ENCODE measurements at regions not wholly inside any gene's neighbourhood (a gene's known extent, or its start where the extent isn't known, plus 50 kb on each side); places are given as distances from the start of the nearest gene placed in this dataset.

DNA sequence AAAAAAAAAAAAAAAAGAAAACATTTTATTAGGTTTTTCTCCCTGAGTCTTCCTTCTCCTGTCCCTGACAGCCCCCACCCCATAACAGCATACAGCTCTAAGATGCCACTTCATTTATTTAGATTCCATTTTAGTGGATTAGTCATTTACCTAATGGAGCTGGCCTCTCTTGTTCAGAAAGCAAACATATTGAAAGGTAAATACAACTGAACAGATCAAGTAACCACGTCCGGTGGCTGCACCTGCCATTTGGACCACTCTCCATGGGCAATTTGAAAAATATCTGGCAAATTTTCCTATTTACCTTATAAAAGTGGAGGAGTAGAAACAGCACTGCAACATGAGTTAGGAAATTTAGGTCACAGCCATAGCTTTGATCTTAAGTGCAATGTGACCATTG, 254.6 kb downstream of the C12orf42 start:
- Histone ChIP-seq H3K27ac (no peak overlapping the region), H3K36me3 (no peaks in the 10 kb centered on the region), H3K9me3 (no peaks in the 10 kb centered on the region), H3K4me3 (no peak overlapping the region), H3K27me3 (no peaks in the 10 kb centered on the region), H3K4me1 (ENCODE audit: insufficient read depth) (no peaks in the 10 kb centered on the region)
- intact Hi-C loops (cut with DNase I), result no loop called here
- WGBS, 3 donors, result 68 to 82% (median 71%) methylated on average over 2 of the region's 2 CpGs
- DNase-seq, result no peak
- TF ChIP-seq POLR2A (IDR thresholded peaks at IDR 0.05) (no peak), EP300 (IDR thresholded peaks at IDR 0.05) (no peak)
- TF ChIP-seq, protein P1, sequence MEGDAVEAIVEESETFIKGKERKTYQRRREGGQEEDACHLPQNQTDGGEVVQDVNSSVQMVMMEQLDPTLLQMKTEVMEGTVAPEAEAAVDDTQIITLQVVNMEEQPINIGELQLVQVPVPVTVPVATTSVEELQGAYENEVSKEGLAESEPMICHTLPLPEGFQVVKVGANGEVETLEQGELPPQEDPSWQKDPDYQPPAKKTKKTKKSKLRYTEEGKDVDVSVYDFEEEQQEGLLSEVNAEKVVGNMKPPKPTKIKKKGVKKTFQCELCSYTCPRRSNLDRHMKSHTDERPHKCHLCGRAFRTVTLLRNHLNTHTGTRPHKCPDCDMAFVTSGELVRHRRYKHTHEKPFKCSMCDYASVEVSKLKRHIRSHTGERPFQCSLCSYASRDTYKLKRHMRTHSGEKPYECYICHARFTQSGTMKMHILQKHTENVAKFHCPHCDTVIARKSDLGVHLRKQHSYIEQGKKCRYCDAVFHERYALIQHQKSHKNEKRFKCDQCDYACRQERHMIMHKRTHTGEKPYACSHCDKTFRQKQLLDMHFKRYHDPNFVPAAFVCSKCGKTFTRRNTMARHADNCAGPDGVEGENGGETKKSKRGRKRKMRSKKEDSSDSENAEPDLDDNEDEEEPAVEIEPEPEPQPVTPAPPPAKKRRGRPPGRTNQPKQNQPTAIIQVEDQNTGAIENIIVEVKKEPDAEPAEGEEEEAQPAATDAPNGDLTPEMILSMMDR (IDR thresholded peaks at IDR 0.05), result no peak

DNA sequence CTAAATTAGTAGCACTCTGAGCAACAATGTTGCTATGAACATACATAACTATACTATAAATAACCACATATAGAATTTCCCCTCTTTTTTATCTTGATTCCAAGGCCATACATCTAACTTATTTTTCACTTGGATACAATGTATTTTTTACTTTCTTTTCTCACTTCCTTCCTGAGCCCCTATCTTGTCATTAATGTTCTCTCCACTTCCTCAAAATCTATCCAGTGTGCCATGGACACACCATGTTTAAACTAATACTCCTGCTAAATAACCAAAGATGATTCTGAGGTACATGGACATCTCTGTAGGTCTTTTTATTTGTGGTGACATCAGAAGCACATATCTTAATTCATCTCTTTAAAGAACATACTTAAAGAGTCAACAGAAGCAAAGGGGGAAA, 251.2 kb downstream of the C12orf42 start:
- no peaks in the 10 kb centered on the region for H3K36me3 ChIP-seq
- DNase-seq, result no peak
- H3K27me3 ChIP-seq, result no peaks in the 10 kb centered on the region
- no peak for TF ChIP-seq POLR2A (IDR thresholded peaks at IDR 0.05)
- no peak for TF ChIP-seq EP300 (IDR thresholded peaks at IDR 0.05)
- TF ChIP-seq, protein P1 (IDR thresholded peaks at IDR 0.05), result no peak
- intact Hi-C loops (cut with DNase I), result loop anchor here in 1 of 4 donors (2.0 kb wide), 1 partner anchor 68 kb away; no protein-coding TSS in a partner anchor
- H3K4me1 ChIP-seq (ENCODE audit: insufficient read depth), result no peaks in the 10 kb centered on the region
- H3K9me3 ChIP-seq, result no peaks in the 10 kb centered on the region
- no peak overlapping the region for H3K27ac ChIP-seq
- H3K4me3 ChIP-seq, result no peak overlapping the region

DNA sequence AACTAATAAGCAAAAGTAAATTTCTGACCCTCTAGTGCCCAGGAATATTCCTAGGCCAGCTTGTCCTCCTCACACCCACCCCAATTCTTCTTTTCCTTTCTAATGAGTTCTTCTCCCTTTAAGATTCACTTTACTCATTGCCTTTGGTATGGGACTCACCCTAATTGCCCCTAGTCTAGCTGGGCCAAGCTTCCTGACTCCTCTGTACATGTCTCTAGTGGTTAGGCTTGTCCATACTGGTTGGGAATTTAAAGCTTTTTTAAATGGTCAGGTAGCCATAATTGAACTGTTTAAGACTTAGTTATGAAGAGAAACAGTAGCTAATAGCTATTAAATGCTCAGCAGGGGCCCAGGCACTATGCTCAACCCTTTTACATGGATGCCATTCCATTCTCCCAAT, 248.2 kb downstream of the C12orf42 start:
- TF ChIP-seq EP300 (IDR thresholded peaks at IDR 0.05), result no peak
- no peak for TF ChIP-seq POLR2A (IDR thresholded peaks at IDR 0.05)
- TF ChIP-seq, protein P1 (IDR thresholded peaks at IDR 0.05), result no peak
- Histone ChIP-seq H3K4me3 (no peak overlapping the region), H3K4me1 (ENCODE audit: insufficient read depth) (no peaks in the 10 kb centered on the region), H3K27me3 (no peaks in the 10 kb centered on the region), H3K9me3 (no peaks in the 10 kb centered on the region), H3K27ac (no peak overlapping the region), H3K36me3 (no peaks in the 10 kb centered on the region)
- intact Hi-C loops (cut with DNase I), result no loop called here
- DNase-seq, result no peak

DNA sequence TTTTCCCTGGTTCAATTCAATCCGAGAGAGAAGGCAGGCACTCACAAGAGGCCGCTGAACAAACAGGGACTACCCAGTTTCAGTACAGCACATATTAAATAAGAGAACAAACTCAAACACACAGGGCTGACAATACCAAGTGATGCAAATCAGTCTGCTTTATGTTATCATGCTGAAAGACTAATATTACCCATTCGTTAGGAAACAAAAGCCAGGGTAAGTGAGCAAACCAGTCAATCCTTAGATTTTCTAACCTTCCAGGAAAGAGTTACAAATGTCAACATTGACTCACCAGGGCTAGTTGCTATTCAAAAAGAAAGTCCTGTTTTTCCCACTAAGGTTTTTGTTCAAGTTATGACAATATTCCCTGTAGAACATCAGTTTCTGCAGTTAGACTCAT, 246.2 kb downstream of the C12orf42 start:
- DNase-seq, result no peak
- Histone ChIP-seq H3K4me1 (ENCODE audit: insufficient read depth) (no peaks in the 10 kb centered on the region), H3K9me3 (no peaks in the 10 kb centered on the region), H3K4me3 (no peak overlapping the region), H3K27ac (no peak overlapping the region), H3K36me3 (no peaks in the 10 kb centered on the region), H3K27me3 (no peaks in the 10 kb centered on the region)
- intact Hi-C loops (cut with DNase I), result no loop called here
- TF ChIP-seq POLR2A (IDR thresholded peaks at IDR 0.05), result no peak
- TF ChIP-seq, protein P1 (IDR thresholded peaks at IDR 0.05), result no peak
- no peak for TF ChIP-seq EP300 (IDR thresholded peaks at IDR 0.05)
- 81 to 83% (median 82%) methylated on average over 3 of the region's 3 CpGs for WGBS, 3 donors

DNA sequence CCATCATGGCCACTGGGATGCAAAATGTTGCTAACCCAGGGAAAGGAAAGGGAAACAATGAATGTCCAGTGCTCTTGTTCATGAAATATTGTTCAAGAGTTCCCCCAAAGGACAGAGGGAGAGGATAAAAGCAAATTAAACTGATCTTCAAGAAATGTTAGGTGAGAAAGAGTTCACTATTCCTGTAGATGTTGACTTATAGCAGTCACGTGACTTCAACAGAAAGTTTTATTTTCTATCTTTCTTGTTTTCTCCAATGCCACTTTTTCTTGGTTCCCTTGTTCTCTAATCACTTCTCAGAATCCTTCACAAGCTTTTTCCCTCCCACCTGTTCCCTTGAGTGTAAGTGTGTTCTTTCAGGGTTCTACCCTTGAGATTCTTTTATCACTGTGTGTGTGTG, 245.3 kb downstream of the C12orf42 start:
- WGBS, 3 donors, result 73 to 85% (median 81%) methylated on average over 1 of the region's 1 CpG
- Histone ChIP-seq H3K27me3 (no peaks in the 10 kb centered on the region), H3K4me1 (ENCODE audit: insufficient read depth) (no peaks in the 10 kb centered on the region), H3K27ac (no peak overlapping the region), H3K4me3 (no peak overlapping the region), H3K36me3 (no peaks in the 10 kb centered on the region), H3K9me3 (no peaks in the 10 kb centered on the region)
- intact Hi-C loops (cut with DNase I), result no loop called here
- no peak for DNase-seq
- TF ChIP-seq, protein P1 (IDR thresholded peaks at IDR 0.05), result no peak
- TF ChIP-seq POLR2A (IDR thresholded peaks at IDR 0.05), result no peak
- TF ChIP-seq EP300 (IDR thresholded peaks at IDR 0.05), result no peak

Measured in ovary (tissue), 7 donors.